HG03103 (cell line): ENCODE measurements at regions not wholly inside any gene's neighbourhood (a gene's known extent, or its start where the extent isn't known, plus 50 kb on each side); places are given as distances from the start of the nearest gene placed in this dataset.
"Not testable (repeated sequence)": the region's sequence is repeated elsewhere in the genome, so short reads cannot be mapped to it uniquely, and the experiment has no call there.

Experiments
- ATAC-seq: cut with Tn5 transposase; IDR thresholded peaks from one replicate; pipeline ENCODE4 v1.9.1; 2021; ENCODE audit warnings: low read depth; ENCODE audit not compliant: unreplicated experiment

GRCh38 chr17:33924104-33924503, 331.0 kb upstream of the CCL2 start:
- ATAC-seq: no peak

- ATAC-seq: no peak
Measured at GRCh38 chr17:33925649-33926048, 329.4 kb upstream of the CCL2 start.

GRCh38 chr17:33927732-33928133, 327.4 kb upstream of the CCL2 start:
- no peak for ATAC-seq

GRCh38 chr17:33929181-33929724, 325.8 kb upstream of the CCL2 start:
- ATAC-seq: no peak

GRCh38 chr17:33931148-33931814, 323.8 kb upstream of the CCL2 start:
- not testable (repeated sequence) for ATAC-seq

DNA sequence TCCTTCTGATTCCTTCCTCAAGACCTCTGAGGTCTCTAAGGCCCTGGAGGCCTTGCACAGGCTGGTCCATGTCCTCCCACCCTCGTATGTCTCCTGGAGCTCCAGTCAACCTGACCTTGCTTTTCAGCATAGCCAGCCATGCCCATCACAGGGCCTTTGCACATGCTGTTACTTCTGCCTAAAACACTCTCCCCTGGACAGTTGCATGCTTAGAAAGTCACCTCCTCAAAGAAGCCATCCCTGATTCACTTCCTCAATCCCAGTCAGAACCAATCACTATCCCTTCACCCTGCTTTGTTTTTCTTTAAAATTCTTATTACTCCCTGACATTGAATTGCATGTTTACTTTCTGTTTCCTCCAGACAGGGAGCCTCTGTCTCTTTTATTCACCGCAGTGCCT, 322.1 kb upstream of the CCL2 start:
- no peak for ATAC-seq

- no peak for ATAC-seq
Measured at GRCh38 chr17:33933576-33933975, 321.5 kb upstream of the CCL2 start.

DNA sequence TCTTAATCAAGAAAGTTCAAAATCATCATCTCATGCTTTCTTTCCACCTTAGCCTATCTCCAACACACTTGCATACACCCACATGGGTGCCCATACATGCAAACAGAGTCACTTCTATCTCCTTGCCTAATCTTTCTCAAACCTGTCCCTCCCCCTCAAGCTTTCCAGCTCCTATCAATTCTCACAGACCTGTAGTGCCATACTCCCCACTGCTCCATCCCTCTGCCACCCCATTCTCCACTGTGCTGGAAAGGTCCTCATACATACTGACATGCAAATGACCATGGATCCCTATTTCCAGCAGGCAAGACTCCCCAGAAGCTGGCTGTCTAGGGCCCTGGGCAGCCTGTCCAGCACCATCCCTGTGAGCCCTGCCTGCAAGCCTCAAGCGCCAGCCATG, 320.4 kb upstream of the CCL2 start:
- ATAC-seq: no peak

DNA sequence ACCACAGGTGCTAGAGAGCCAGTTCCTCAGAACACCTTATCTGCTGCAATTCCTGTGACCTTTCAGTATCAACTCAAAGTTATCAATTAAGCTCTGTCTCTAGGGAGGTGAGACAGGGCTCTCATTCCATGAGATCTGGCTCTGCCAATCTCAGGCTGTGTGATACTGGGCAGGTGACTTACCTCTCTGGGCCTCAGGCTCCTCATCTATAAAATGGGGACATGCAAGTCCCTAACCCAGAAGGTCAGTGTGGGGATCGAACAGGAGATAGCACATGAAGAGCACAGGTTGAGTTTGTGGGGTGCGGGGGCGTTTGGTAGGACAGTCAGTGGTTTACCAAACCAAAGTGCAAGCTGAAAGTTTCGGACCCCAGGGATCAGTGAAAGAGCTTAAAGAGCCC, 319.3 kb upstream of the CCL2 start:
- ATAC-seq: no peak

- ATAC-seq: no peak
Measured at GRCh38 chr17:33936764-33937163, 318.3 kb upstream of the CCL2 start.

GRCh38 chr17:33939959-33940358, 315.1 kb upstream of the CCL2 start:
- no peak for ATAC-seq

DNA sequence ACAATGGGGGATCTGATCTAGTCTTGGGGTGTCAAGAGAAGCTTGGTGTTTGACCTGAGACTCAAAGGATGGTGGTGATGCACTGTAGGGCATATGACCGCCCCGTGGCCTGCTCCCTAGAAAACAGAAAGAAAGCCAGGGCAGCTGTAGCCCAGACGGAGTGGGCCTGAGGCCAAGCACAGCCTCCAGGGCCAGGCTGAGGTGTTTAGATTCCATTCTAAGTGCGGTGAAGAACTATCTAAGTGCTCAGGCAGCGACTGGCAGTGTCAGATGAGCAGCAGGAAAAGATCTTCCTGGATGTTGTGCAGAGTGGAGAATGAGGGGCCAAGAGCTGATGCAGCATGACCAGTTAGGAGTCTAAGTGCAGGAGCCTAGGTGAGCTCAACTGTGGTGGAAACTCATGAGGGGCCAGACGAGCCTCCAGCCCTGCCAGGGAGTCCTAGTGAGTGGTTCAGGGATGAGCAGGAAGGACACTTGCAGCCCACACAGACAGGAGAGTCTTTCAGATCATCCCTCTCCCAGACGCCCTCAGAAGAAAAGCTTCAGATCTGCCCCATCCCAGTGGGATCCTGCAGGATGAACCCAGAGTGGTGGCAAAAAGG, 314.2 kb upstream of the CCL2 start:
- ATAC-seq: no peak

DNA sequence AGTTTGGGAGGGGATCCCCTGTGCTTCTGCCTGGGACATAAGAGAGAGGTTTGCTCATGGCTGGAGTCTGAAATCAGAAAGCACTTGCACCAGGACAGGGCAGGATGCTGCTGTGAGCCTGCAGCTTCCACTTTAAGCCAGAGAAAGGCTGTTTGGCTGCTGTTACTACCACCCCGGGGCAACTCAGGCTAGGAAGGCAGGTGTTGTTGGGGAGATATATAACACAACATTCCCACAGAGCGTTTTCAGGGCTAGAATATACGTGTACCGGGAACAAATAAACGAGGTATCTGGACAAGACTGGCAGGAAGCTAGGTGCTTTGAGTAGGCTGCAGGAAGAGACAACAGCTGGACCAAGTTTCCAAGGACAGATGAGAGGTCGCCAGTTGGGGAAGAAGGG, 313.3 kb upstream of the CCL2 start:
- ATAC-seq: no peak

DNA sequence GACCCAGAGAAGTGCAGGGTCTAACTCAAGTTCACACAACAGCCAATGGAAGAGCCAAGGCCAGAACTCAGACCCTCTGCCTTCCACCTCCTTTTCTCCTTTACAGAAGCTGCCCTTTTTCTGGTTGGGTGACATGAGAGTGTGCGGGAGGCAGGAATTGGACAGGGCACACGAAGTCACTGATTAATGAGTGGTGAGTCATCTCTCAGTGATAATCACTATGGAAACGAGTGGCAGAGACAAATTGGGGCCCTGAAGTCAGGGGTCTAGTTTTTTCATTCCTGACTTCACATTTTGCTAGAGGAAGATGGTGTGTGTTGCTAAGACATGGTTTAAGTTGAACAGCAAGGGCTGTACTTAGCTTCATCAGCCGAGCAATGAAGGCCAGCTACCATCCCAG, 312.7 kb upstream of the CCL2 start:
- ATAC-seq: no peak

DNA sequence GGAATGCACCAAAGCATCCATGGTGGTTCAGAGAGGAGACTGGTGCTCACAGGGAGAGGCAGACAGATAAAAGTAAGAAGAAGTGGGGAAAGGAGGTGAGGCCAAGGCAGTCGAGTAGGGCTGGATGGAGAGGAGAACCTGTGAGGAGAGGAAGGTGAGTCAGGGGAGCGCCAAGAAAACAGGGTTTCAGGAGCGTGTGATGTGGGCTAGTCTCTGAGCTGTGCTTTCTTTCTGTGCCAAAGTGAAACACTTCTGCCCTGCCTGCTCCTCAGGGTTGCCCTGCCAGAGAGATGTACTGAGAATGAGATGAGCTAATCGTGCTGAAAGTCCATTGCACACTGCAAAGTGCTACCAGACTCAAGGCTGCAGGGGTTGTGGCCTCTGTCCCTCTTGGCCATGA, 310.7 kb upstream of the CCL2 start:
- no peak for ATAC-seq

DNA sequence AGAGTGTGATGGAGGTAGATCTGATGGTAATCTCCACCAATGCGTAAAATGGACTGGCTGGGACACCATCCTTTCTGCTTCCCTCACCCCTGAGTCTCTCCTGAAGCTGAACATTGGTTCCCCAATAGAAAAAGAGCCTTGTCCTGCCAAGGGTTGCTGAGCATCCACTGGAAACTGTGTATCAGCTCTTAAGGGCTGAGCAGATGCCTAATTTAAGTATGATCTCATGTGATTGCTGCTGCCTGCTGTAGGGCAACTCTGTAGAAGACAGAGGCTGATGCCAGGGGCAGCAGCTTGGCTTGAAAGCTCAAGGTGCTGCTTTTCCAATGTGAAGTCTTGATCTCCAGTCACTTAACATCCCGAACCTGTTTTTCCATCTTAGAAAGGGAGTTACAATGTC, 310.3 kb upstream of the CCL2 start:
- no peak for ATAC-seq

- no peak for ATAC-seq
Measured at GRCh38 chr17:33945646-33946546, 309.2 kb upstream of the CCL2 start.

DNA sequence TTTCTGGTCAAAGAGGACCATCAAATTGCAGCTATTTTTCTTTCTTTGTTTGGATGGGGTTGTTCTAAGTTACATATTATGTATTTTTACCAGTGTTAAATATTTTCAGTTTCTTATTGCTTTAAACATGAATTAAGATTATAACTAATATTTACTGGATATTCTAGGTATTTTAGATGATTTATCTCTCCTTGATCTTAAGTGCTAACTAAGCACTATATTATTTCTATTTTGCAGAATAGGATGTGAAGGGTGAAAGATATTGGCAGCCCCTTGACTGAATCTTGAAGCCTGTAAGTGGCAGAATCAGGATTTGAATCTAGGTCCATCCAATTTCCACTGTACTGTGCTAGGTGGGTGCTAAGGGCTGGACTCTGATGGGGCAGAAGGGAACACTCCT, 307.3 kb upstream of the CCL2 start:
- no peak for ATAC-seq

GRCh38 chr17:33948309-33948708, 306.8 kb upstream of the CCL2 start:
- ATAC-seq: no peak

GRCh38 chr17:33949100-33949499, 306.0 kb upstream of the CCL2 start:
- ATAC-seq: no peak

DNA sequence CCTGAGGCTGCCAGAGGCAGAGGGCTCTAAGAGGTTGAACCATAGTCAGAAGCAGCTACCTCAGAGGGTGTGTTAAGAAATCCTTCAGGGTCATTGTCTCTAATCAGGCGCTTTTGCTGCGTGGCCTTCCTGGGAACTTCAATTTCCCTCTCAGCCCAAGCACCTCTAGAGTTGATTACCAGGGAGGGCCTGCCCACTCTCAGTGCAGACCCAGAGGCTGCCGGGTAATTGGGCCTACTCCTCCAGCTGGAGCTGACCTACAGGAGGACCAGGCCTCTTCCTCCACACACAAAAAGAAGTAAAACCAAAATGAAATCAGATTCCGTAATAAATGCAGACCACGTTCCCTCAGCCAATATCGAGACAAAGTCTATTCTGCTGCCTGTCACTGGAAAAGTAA, 305.0 kb upstream of the CCL2 start:
- ATAC-seq: no peak
